Mucosa of gallbladder (tissue), 1 donor: ENCODE measurements at regions not wholly inside any gene's neighbourhood (a gene's known extent, or its start where the extent isn't known, plus 50 kb on each side); places are given as distances from the start of the nearest gene placed in this dataset.

Source experiments
- DNase-seq: peaks from one replicate; pipeline ENCODE4 v3.0.0-alpha.2; 2020; ENCODE audit warnings: low spot score
- donor health status: DM: no; HTN: no; CAD: no.

DNA sequence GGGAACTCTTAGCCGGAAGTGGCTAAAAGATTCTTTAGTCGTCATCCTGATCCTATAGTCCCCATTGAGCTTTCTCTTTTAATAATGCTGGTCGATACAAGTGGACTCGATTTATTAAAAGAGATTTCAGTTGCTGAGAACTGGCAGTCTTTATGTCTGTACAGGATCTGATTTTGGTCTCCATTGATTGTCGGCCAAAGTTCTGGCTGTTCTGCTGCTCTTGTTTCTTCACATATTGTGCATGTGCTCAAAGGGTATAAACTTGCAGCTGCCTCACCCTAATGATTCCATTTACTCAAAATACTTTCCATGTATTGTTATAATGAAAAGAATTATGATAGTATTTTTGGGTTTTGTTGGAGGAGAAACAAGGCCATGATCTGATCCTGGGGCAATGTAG lies 100.7 kb upstream of the CTTNBP2 start:
- DNase-seq = no peak

DNA sequence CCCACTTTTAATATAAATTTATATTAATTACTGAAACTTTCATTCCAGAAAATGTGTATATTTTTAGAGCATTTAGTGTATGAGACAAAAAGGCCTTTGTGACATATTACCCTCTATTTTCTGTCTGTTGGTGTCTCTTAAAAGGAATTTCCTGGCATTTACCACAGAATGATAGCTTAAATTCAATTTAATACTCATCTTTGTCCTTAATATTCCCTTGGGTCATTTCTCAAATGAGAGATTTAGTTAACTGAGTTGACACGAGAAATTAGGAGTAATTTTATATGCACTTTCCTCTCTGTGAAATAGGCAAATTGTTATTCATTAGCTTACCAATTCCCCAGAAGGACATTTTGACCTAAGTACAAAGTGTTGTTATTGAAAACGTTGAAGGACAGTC lies 101.7 kb upstream of the CTTNBP2 start:
- DNase-seq = no peak

DNA sequence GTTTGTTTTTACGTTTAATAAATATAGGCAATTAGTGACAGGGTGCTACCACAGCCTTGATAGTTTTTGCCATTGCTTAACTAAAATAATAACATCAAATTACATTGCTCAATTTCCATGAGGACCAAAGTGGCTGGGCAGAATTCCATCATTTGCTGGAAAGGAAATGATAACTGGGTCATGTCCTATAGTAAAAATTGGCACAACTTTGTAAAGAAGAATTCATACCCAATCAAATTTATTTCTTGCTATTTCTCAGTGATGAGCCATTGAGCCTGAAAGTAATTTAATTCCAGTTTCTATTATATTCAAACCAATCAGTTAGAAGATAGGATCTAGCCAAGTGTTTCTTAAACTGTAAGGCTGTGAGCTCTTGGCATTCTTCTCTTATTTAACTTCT lies 102.2 kb upstream of the CTTNBP2 start:
- no peak for DNase-seq

DNA sequence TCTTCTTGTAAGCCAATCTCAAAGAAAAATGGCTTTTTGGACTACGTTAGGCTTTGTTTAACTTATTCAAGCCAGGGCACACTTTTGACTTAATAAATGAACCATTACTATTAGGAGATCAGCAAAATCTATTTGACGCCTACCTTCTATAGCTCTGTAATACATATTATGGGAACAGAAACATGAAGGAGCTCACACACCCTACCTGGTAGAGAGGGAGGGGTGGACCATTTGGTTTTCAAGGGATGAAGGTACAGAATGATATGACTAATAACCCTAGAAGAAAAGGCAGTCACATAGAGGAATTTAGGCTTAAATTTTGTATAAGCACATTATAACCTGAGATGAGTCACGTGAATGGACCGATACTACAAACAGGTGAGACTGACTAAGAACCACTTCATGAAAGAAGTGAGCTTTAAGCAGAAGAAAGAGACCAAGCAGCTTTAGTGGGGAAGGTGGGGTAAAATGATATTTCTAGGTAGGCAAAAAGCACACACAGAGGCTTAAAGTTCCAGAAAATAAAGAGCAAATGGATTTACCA lies 106.8 kb upstream of the CTTNBP2 start:
- no peak for DNase-seq

DNA sequence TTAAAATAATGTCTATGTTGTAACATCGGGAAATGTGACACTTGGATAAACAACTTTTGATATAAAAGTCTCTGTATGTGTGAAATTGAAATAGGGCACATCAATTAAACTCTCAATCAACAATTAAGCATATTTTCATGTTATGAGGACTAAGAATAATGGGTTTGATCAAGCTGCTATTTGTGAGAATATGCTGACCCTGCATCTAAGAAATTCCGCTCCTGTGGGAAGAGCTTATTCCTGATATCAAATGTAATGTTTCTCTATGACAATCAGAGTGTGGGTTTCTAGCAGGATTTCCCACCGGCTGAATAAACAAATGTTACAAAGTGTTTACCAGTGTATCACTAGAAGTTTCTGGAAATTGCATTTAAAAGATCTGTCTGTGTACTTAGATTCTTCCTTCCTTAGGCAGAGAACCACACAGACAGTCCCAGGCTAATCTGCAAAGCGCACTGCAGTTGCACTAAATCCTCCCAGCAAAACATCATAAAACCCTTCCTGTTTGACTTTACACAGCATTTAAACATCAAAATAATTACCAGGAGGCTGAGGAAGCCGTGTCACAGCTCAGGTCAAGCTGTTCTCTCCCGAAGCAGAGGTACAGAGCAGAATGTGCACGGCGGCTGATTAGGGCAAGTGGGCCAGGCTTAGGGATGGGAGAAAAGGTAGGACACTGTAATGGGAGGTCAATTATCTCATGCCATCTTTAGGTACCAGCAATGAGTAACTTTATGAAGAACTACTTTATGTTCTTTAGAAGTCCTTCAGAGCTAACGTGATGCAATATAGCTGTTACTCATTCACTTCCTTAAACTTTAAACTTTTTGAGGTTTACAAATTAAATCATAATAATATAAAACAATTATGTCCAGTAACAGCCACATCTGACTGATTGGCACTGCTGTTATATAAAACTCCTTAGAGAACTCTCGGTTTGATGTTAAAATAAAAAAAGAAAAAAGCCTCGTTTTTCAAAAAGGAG lies 109.1 kb upstream of the CTTNBP2 start:
- DNase-seq = no peak

DNA sequence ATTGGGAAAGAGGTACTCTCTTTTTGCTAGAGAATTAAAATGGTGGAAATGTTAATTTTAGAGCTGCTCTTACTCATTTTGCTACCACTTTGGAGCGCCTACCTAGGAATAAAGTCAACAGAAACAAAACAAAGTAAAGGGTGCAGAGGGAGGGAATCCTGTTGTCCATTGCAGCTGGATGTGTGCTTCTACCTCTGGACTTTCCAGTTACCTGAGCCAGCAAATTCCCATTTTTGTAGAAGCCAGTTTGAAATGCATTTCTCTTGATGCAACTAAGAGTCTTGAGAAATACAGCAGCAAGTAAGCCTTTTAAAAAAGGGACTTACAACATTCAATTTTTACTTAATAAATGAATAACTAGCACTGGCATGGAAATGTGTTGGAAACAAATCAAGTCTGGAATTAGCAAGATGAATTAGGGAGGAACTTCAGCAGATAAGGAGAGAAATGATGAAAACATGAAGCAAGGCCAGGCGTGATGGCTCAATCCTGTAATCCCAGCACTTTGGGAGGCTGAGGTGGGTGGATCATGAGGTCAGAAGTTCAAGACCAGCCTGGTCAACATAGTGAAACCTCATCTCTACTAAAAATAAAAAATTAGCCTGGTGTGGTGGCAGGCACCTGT lies 113.5 kb upstream of the CTTNBP2 start:
- DNase-seq = no peak

DNA sequence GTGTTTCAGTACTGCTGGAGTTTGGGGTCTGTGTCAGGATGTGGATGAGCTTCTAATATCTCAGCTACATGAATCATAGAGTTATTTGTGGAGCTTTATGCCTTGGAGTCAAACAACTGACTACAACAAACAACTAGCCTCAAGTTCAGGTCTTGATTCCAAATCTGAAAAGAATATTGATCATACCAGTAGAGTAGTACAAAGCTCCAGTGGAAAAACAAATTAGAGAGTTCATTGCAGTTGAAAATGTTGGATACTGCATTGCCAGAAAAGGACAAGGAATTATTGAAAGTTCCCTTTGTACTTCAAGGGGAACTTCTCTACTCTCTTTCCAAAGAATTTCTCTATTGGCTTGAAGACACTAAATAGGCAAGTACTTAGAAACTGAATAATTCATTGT lies 117.6 kb upstream of the CTTNBP2 start:
- no peak for DNase-seq

DNA sequence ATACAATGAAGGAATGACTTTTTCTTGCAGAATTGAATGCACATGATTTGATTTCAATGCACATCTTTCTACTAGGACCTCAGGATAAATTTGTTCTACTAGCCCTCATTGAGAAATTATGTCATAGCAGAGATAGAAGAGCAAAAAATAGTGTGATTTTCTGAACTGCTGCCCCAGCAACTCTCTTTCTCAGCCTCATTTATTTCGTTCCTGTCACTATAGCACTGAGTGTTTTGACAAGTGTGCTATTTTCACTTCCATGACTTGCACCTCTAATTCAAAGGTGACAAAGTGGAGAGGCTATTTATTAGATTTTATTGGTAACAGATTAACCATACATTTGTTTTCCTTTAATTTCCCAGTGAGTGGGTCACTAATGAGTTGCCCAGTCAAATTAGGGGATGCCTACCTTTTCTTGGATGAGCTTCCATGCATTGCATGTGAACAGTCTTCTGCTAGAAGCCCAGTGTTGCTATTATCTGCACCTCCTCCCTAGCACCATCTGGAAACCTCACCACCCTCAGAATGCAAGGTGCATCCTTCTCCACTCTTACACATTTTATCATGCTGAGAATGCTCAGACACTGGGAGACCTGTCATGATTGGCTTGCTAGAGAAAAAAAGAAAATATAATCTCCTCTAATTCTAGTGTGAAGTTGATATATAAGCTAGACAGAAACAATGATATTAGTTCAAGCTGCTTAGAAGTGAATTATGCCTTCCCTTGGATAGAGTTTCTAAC lies 119.6 kb upstream of the CTTNBP2 start:
- no peak for DNase-seq

DNA sequence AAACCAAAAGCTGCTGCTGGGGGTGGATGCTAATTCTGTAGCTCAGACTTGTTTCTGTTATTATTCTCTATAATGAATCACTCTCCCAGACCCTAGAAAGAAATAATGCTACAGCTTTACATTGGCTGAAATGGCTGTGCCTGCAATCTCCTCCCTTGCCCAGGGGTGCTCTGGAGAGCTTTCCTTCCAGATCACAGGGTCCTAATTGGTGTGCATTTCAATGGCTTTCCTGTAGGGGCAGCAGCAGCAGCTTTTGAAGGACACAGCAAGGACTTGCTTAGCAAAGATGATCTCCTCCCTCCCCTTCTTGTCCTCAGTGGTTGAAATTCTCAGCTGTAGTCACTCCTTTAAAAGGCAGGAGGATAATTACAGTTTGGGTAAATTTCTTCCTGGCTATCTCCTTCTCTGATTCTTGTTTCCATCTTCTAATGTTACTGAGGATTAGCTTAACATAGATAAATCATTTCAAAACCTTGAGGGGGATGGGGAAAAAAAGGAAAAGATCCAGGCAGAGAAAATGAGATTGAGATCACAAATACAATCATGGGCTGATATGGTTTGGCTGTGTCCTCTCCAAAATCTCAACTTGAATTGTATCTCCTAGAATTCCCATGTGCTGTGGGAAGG lies 120.2 kb upstream of the CTTNBP2 start:
- no peak for DNase-seq

DNA sequence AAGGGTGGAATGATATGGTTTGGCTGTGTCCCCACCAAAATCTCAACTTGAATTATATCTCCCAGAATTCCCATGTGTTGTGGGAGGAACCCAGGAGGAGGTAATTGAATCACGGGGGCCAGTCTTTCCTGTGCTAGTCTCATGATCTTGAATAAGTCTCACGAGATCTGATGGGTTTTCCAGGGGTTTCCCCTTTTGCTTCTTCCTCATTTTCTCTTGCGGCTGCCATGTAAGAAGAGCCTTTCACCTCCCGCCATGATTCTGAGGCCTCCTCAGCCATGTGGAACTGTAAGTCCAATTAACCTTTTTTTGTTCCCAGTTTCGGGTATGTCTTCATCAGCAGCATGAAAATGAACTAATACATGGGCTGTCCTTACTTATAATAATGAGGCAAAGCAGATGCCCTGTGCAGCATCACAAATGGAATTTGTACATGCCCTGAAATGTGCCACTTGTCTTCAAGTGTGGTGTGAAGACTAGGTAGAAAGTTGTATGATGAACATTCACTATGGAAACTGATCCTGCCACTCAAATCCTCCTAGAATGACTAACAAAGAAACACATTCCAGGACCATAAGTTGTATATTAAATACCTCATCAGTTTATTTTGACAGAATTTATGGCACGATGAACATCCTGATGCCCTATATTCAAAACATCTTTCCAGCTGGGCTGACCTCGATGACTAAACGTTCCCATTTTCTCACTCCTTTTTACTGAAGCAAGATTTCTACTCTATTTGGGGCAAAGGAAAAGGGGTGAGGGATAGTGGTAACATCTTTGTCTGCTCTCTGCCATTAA lies 122.8 kb upstream of the CTTNBP2 start:
- DNase-seq = no peak

DNA sequence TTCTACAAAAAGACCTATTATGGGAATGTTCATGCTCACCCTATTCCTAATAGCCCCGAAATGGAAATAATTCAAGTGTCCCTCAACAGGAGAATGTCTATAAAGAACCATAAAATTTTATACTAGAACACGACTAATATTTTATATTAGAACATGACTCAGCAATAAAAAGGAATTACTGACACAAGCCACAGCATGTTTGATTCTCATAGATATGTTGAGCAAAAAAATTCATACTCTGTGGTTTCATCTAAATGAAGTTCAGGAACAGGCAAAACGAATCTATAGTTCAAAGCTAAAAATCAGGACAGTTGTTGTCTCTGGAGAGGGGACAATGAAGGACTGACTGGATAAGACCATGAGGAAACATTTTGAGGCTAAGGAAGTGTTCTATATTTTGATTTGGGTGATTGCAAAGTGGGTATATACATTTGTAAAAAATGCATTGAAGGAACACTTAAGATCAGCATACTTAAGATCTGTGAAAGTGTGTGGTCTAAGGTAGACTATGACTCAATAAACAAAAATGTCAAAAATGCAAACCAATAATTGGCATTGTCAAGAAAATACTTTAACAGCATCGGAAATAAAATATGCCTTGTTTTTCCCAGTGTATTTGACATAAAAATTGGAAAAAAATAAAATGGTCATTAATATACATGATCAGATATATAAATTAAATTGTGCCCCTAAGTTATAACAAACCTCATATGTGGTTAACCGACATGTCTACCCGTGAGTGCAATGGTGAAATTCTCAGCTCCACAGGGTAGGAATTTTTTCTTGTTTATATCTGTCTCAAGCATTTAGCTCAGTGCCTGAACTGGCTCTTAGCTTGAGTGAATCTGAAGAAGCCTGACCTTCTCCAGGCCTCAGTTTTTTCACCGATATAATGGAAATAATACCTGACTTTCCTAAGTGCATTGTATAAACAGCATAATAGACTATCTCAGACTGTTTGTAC lies 124.9 kb upstream of the CTTNBP2 start:
- DNase-seq = no peak

DNA sequence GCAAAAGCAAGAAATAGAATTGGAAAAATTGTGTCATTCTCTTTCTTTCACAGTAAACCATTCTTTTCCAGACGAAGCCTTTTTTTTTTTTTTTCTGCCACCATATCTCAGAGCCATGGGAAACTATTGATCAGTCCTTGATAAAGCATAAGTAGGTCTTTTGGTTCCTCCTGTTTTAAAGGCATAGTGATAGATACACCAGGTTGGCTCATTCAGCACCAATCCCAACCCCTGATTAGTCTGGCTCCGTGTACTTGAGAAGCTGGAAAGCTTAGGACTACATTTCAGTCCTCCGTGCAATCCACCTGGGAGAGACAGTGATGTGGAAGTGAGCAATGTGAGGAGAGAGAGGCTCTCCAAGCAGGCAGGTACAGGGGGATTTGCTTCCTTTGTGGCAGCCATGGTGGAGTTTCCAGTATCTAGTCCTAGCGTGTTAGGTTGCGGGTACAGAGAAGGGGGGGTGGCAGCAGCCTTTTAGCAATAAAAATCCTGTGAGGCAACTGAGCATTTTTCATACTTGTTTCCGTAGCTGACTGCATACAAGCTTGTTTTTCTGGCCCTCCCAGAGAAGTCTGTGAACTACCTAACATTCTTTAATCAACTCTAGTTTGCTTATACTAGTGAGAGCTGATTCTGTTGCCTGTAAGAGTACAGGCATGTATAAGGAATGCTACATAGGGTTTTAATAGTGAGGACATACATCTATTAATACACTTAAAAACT lies 127.4 kb upstream of the CTTNBP2 start:
- DNase-seq = no peak

DNA sequence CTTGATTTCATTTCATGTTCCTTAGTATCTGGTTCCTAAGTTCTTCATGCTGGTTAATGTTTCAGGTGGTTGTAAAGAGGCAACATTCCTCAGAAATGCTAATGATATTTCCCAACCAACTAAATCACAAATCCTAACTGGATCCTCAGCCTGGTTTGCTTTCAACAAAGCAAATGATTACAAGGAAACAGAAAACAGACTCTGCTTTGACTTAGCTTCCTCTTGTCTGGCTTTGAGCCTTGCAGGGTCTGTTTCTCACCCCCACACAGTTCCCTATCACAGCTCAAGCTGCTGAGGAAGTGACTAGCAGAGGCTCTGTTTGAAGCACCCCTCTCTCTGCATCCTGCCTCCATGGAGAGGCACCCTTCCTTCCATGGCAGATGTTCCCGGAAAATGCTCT lies 130.2 kb upstream of the CTTNBP2 start:
- no peak for DNase-seq

DNA sequence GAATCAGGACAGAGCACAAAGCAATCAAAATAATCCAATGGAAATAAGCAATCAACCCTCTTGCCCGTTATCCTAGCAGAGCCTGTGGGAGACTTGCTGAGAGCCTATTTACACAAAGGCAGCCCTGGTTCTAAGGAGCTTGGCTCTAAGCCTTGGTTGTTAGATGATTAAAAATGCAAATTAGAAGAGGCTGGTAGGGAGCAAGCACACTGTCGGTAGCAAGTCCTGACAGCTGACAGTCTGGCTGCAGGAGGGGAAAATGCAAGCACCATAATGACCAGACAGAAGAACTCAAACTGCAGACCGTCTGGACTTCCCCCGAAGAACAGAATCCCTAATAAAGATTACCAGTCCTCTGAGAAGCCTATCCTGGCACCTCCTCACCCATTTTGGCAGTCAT lies 131.8 kb upstream of the CTTNBP2 start:
- DNase-seq = no peak

DNA sequence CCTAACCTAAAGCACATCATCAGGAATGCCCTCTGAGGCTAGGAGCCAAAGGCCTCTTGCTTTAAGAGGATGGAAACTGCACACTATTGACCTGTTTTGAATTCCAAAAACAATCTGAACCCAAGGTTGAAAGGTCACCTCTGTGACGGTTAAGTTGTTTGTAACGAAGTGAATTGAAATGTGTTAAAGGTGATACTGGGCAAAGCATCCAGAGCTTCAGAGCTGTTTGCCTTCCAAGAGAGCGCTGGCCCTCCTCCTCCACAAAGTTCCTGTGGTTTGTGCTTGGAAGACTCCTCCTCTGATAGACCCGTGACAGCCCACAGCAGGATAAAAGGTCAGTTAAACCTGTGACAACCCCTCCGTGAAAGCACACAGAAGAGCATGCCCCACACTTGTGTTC lies 133.7 kb upstream of the CTTNBP2 start:
- no peak for DNase-seq

DNA sequence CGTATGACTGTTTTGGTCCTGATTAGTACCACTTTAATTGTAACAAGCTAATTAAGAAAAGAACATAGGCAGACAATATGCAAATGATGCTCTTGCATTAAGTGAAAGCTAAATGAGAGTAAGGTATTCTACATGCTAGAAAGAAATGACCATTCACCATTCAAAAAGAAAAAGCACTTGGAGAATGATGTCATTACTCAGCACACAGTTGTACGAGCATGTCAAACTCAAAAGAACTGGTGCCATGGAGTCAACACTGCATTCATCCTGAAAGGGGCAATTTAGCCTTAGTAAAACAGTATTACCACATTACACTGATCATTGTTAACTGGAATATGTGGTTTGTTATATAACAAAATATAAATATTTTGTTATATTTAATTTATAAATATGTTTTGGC lies 136.2 kb upstream of the CTTNBP2 start:
- no peak for DNase-seq

DNA sequence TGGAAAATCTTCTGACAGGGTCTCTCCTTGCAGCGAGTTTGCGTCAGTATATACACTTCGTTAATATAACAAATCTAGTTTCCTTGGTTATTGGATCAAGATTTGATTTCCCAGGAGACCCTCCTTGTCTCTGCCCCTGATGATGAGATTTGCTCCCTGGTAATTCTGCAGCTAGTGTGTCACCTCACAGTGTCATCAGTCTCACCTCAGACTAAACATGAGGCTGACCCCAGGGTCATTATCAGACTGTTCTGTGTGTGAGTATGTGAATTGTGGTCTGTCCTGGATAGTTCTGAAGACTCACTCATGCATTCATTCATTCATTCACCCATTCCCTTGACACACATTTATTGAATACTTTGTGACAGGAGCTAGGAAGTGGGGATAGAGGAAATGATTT lies 138.4 kb upstream of the CTTNBP2 start:
- DNase-seq = no peak

DNA sequence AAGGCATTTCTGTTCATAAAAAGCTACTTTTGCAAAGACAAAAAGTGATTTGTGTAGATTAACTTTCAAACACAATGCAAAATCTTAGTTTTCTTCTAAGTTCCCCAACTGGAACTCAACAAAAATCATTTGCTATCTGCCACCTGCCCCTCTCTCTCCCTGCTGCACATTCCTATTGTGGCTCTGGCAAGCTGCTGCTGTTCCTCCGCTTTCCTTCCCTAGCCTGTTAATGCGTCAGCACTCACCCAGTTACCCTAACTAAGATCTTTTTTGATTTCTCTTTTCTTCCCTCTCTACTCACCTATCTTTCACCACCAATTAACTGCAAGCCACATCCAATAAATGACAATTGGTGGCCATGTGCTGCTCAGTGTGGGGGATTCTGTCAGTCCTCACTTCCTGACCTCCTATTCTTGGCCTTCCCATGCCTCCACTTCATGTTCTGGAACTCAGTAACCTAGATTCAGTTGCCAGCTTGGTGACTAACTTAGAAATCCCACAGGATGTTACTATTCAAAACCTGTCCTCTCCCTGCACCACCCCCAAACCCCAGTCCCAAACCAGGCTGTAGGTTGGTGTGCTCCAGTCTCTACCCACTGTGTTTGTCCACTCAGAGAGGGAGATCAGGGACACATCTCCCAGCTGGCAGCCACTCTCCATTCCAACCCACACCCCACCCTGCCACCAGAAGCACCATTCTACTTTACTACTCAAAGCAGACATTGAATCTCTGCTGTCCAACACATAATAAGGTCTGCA lies 140.2 kb upstream of the CTTNBP2 start:
- no peak for DNase-seq
